PC-9 (cell line): ENCODE measurements at regions not wholly inside any gene's neighbourhood (a gene's known extent, or its start where the extent isn't known, plus 50 kb on each side); places are given as distances from the start of the nearest gene placed in this dataset.

Experiments used
- BruUV-seq: library from RNA; stranded (reverse); fragments of 400-500 nt; replicated peaks from 2 replicates; lab custom pipeline; 2021; lab: Mats Ljungman, UMichigan
- CTCF ChIA-PET: fragments of 300-600 bp; sonication (Branson Sonifier 250); formaldehyde crosslinking; loops from one replicate; lab custom pipeline; 2022; ENCODE audit warnings: antibody characterized with exemption; lab: Charles Lee
- POLR2A ChIA-PET: fragments of 300-600 bp; sonication (Branson Sonifier 250); formaldehyde crosslinking; loops from one replicate; lab custom pipeline; 2022; ENCODE audit warnings: antibody characterized with exemption; ENCODE audit not compliant: unreplicated experiment; lab: Charles Lee
- DNase-seq, 2 experiments: peaks; one replicate each; pipeline versions ENCODE4 v3.0.0 to v3.0.0-alpha.2; 2015 to 2022; ENCODE audit warnings: mixed read lengths in 1 of 2
- H2AFZ ChIP-seq: fragments of 200-600 bp; sonication (generic); 2 replicates; pipeline ENCODE4 v1.8.1; 2017; ENCODE audit warnings: antibody characterized with exemption
- H3F3A ChIP-seq: fragments of 200-600 bp; sonication (generic); 2 replicates; pipeline ENCODE4 v1.8.1; 2017; ENCODE audit warnings: antibody characterized with exemption, mild to moderate bottlenecking, low read depth; ENCODE audit not compliant: insufficient read depth
- H3K27ac ChIP-seq: fragments of 200-600 bp; sonication (generic); 2 replicates; pipeline ENCODE4 v1.6.1; 2016; ENCODE audit warnings: mixed run types
- H3K27me3 ChIP-seq: fragments of 200-600 bp; sonication (generic); 2 replicates; pipeline ENCODE4 v1.6.1; 2016; ENCODE audit warnings: low read depth, mixed run types; ENCODE audit not compliant: insufficient read depth
- H3K36me3 ChIP-seq: fragments of 200-600 bp; sonication (generic); 2 replicates; pipeline ENCODE4 v1.6.1; 2016; ENCODE audit warnings: low read depth, mixed run types
- H3K4me1 ChIP-seq: fragments of 200-600 bp; sonication (generic); replicated peaks from 2 replicates; pipeline ENCODE4 v1.6.1; 2016; ENCODE audit warnings: mixed run types; ENCODE audit not compliant: insufficient read depth
- H3K4me2 ChIP-seq: fragments of 200-600 bp; sonication (generic); 2 replicates; pipeline ENCODE4 v1.6.1; 2017; ENCODE audit warnings: mixed run types
- H3K4me3 ChIP-seq: fragments of 200-600 bp; sonication (generic); 2 replicates; pipeline ENCODE4 v1.6.1; 2016; ENCODE audit warnings: mixed run types
- H3K79me2 ChIP-seq: fragments of 200-600 bp; sonication (generic); 2 replicates; pipeline ENCODE4 v1.6.1; 2017; ENCODE audit warnings: low read depth, mixed run types
- H3K9me2 ChIP-seq: fragments of 200-600 bp; sonication (generic); 2 replicates; pipeline ENCODE4 v1.8.1; 2017; ENCODE audit warnings: mild to moderate bottlenecking; ENCODE audit not compliant: insufficient read depth
- H3K9me3 ChIP-seq: fragments of 200-600 bp; sonication (generic); 2 replicates; pipeline ENCODE4 v1.8.1; 2016; ENCODE audit warnings: low read depth; ENCODE audit not compliant: insufficient read depth
- H4K20me1 ChIP-seq: fragments of 200-600 bp; sonication (generic); 2 replicates; pipeline ENCODE4 v1.8.1; 2017; ENCODE audit not compliant: insufficient read depth
- CTCF ChIP-seq: fragments of 200-600 bp; sonication (generic); conservative IDR thresholded peaks from 2 replicates; pipeline ENCODE4 v1.6.1; 2017; ENCODE audit warnings: mixed run types, antibody characterized with exemption, mild to moderate bottlenecking, moderate library complexity
- EZH2 ChIP-seq: fragments of 200-600 bp; sonication (generic); IDR thresholded peaks from 2 replicates; pipeline ENCODE4 v1.8.0; 2017; ENCODE audit warnings: antibody characterized with exemption, low read depth
- intact Hi-C: fragments of 100-400 bp; cut with micrococcal nuclease; formaldehyde crosslinking; loops from one replicate; pipeline ENCODE4 v1.10.0; 2022; ENCODE audit not compliant: unreplicated experiment

- Histone ChIP-seq H3K4me3 (no peak overlapping the region), H3K79me2 (no peaks in the 10 kb centered on the region), H3K4me2 (no peak overlapping the region), H3K4me1 (no peaks in the 10 kb centered on the region), H4K20me1 (no peaks in the 10 kb centered on the region), H3K27ac (no peak overlapping the region), H3K9me3 (no peaks in the 10 kb centered on the region), H3F3A (no peaks in the 10 kb centered on the region), H2AFZ (no peak overlapping the region), H3K27me3 (no peaks in the 10 kb centered on the region), H3K9me2 (no peaks in the 10 kb centered on the region), H3K36me3 (no peaks in the 10 kb centered on the region)
- DNase-seq, result no peak
- intact Hi-C loops, result no loop called here
- POLR2A ChIA-PET, result interaction anchor here (0.6 kb wide), 1 partner anchor 394 kb away, joined by 9 read pairs; no protein-coding TSS in a partner anchor
- TF ChIP-seq CTCF (no peak), EZH2 (no peak)
- BruUV-seq, result no TSS peak
- CTCF ChIA-PET, result no interaction called here
These were observed 94.8 kb downstream of the DIRAS3 start for GRCh38 chr1:67955591-67955990.

- Histone ChIP-seq H3K36me3 (no peaks in the 10 kb centered on the region), H3K4me3 (no peak overlapping the region), H3K27me3 (no peaks in the 10 kb centered on the region), H3K9me3 (no peaks in the 10 kb centered on the region), H3K4me1 (no peaks in the 10 kb centered on the region), H4K20me1 (no peaks in the 10 kb centered on the region), H3K79me2 (no peaks in the 10 kb centered on the region), H2AFZ (no peak overlapping the region), H3K9me2 (no peaks in the 10 kb centered on the region), H3F3A (no peaks in the 10 kb centered on the region), H3K27ac (no peak overlapping the region), H3K4me2 (no peak overlapping the region)
- intact Hi-C loops, result no loop called here
- ChIA-PET CTCF (no interaction called here), POLR2A (no interaction called here)
- BruUV-seq, result no TSS peak
- TF ChIP-seq CTCF (no peak), EZH2 (no peak)
- DNase-seq, result no peak
These were observed 97.1 kb downstream of the DIRAS3 start for GRCh38 chr1:67953301-67953700.

- H3K27ac ChIP-seq, result no peak overlapping the region
- H3K4me3 ChIP-seq, result no peak overlapping the region
- no peaks in the 10 kb centered on the region for H3K9me2 ChIP-seq
- no peaks in the 10 kb centered on the region for H3K9me3 ChIP-seq
- no peak for TF ChIP-seq CTCF
- no peak for TF ChIP-seq EZH2
- H3K79me2 ChIP-seq, result no peaks in the 10 kb centered on the region
- no peaks in the 10 kb centered on the region for H3K4me1 ChIP-seq
- DNase-seq, result no peak
- no peaks in the 10 kb centered on the region for H3F3A ChIP-seq
- no TSS peak for BruUV-seq
- POLR2A ChIA-PET, result no interaction called here
- intact Hi-C loops, result no loop called here
- H3K27me3 ChIP-seq, result no peaks in the 10 kb centered on the region; the same call in 1 of the 2 replicates
- CTCF ChIA-PET, result no interaction called here
- H2AFZ ChIP-seq, result no peak overlapping the region
- no peaks in the 10 kb centered on the region for H3K36me3 ChIP-seq
- H3K4me2 ChIP-seq, result no peak overlapping the region
- H4K20me1 ChIP-seq, result no peaks in the 10 kb centered on the region
These were observed 98.4 kb downstream of the DIRAS3 start for GRCh38 chr1:67952071-67952470.
